Activated T-helper 2 cell treated with anti-CD3 and anti-CD28 coated beads, Interferon-gamma antibody, Interleukin-2, Interleukin-4, amounts not matched to agents 10 μg/mL and 5 μg/mL and 100 μg/mL, durations not matched to agents 14 hours and 24 hours and 36 hours (primary cell): ENCODE measurements at regions not wholly inside any gene's neighbourhood (a gene's known extent, or its start where the extent isn't known, plus 50 kb on each side); places are given as distances from the start of the nearest gene placed in this dataset.
"Not testable (repeated sequence)": the region's sequence is repeated elsewhere in the genome, so short reads cannot be mapped to it uniquely, and the experiment has no call there.

Experiments used
- DNase-seq: peaks from one replicate; pipeline ENCODE4 v3.0.0; 2021; ENCODE audit warnings: low spot score
- H3K27ac Mint-ChIP-seq: one replicate; pipeline ENCODE4 v1.8.0; 2021; ENCODE audit warnings: mixed read lengths
- H3K27me3 Mint-ChIP-seq: one replicate; pipeline ENCODE4 v1.8.0; 2021; ENCODE audit warnings: low read depth, mixed read lengths
- H3K36me3 Mint-ChIP-seq: one replicate; pipeline ENCODE4 v1.8.0; 2021; ENCODE audit warnings: low read depth, mixed read lengths
- H3K4me1 Mint-ChIP-seq: one replicate; pipeline ENCODE4 v1.8.0; 2021; ENCODE audit warnings: low read depth, mixed read lengths
- H3K4me3 Mint-ChIP-seq: one replicate; pipeline ENCODE4 v1.8.0; 2021; ENCODE audit warnings: low read depth, mild to moderate bottlenecking, moderate library complexity, mixed read lengths
- H3K9me3 Mint-ChIP-seq: one replicate; pipeline ENCODE4 v1.8.0; 2021; ENCODE audit warnings: mixed read lengths
- intact Hi-C: fragments of 100-400 bp; cut with micrococcal nuclease; formaldehyde crosslinking; loops from one replicate; pipeline ENCODE4 v1.15.1; 2023

- DNase-seq, H3K9me3 Mint-ChIP-seq, intact Hi-C loops, H3K27me3 Mint-ChIP-seq, H3K4me3 Mint-ChIP-seq, H3K27ac Mint-ChIP-seq, H3K36me3 Mint-ChIP-seq, H3K4me1 Mint-ChIP-seq: not testable (repeated sequence)
Measured at GRCh38 chr5:21495235-21495634, 1357.9 kb downstream of the CDH12 start.

GRCh38 chr5:21494033-21494432 is 1359.1 kb downstream of the CDH12 start:
- H3K9me3 Mint-ChIP-seq, H3K4me3 Mint-ChIP-seq, H3K27me3 Mint-ChIP-seq, DNase-seq, H3K27ac Mint-ChIP-seq, H3K4me1 Mint-ChIP-seq, intact Hi-C loops, H3K36me3 Mint-ChIP-seq: not testable (repeated sequence)

GRCh38 chr5:21491182-21491581 is 1362.0 kb downstream of the CDH12 start:
- H3K9me3 Mint-ChIP-seq, H3K27me3 Mint-ChIP-seq, H3K27ac Mint-ChIP-seq, H3K4me1 Mint-ChIP-seq, intact Hi-C loops, H3K4me3 Mint-ChIP-seq, DNase-seq, H3K36me3 Mint-ChIP-seq: not testable (repeated sequence)

- DNase-seq = not testable (repeated sequence)
Measured at GRCh38 chr5:21488828-21489227, 1364.3 kb downstream of the CDH12 start.

GRCh38 chr5:21485458-21486000 is 1367.6 kb downstream of the CDH12 start:
- H3K36me3 Mint-ChIP-seq, H3K27ac Mint-ChIP-seq, intact Hi-C loops, DNase-seq, H3K9me3 Mint-ChIP-seq, H3K4me1 Mint-ChIP-seq, H3K4me3 Mint-ChIP-seq, H3K27me3 Mint-ChIP-seq: not testable (repeated sequence)

More at GRCh38 chr5:21488828-21489227, 1364.3 kb downstream of the CDH12 start:
- intact Hi-C loops, H3K4me3 Mint-ChIP-seq, H3K27ac Mint-ChIP-seq, H3K4me1 Mint-ChIP-seq, H3K36me3 Mint-ChIP-seq, H3K9me3 Mint-ChIP-seq, H3K27me3 Mint-ChIP-seq: not testable (repeated sequence)

GRCh38 chr5:21484498-21484889 is 1368.7 kb downstream of the CDH12 start:
- H3K4me3 Mint-ChIP-seq, H3K36me3 Mint-ChIP-seq, H3K4me1 Mint-ChIP-seq, H3K9me3 Mint-ChIP-seq, H3K27me3 Mint-ChIP-seq, DNase-seq, H3K27ac Mint-ChIP-seq, intact Hi-C loops: not testable (repeated sequence)

- H3K4me1 Mint-ChIP-seq, intact Hi-C loops, H3K27me3 Mint-ChIP-seq, H3K9me3 Mint-ChIP-seq, H3K4me3 Mint-ChIP-seq, H3K36me3 Mint-ChIP-seq, H3K27ac Mint-ChIP-seq, DNase-seq: not testable (repeated sequence)
Measured at GRCh38 chr5:21483790-21484497, 1369.2 kb downstream of the CDH12 start.

GRCh38 chr5:21482983-21483650 is 1370.0 kb downstream of the CDH12 start:
- DNase-seq, H3K27ac Mint-ChIP-seq, H3K36me3 Mint-ChIP-seq, H3K9me3 Mint-ChIP-seq, H3K27me3 Mint-ChIP-seq, H3K4me3 Mint-ChIP-seq, intact Hi-C loops, H3K4me1 Mint-ChIP-seq: not testable (repeated sequence)

GRCh38 chr5:21482522-21482921 is 1370.6 kb downstream of the CDH12 start:
- H3K4me1 Mint-ChIP-seq, H3K27me3 Mint-ChIP-seq, H3K27ac Mint-ChIP-seq, DNase-seq, H3K36me3 Mint-ChIP-seq, H3K4me3 Mint-ChIP-seq, intact Hi-C loops, H3K9me3 Mint-ChIP-seq: not testable (repeated sequence)

GRCh38 chr5:21481320-21482270 is 1371.5 kb downstream of the CDH12 start:
- not testable (repeated sequence) for H3K9me3 Mint-ChIP-seq, H3K27me3 Mint-ChIP-seq

GRCh38 chr5:21480054-21480453 is 1373.1 kb downstream of the CDH12 start:
- H3K27ac Mint-ChIP-seq, H3K36me3 Mint-ChIP-seq, H3K9me3 Mint-ChIP-seq, H3K27me3 Mint-ChIP-seq, DNase-seq, intact Hi-C loops, H3K4me3 Mint-ChIP-seq, H3K4me1 Mint-ChIP-seq: not testable (repeated sequence)

More at GRCh38 chr5:21481320-21482270, 1371.5 kb downstream of the CDH12 start:
- H3K4me1 Mint-ChIP-seq, DNase-seq, H3K27ac Mint-ChIP-seq, intact Hi-C loops, H3K36me3 Mint-ChIP-seq, H3K4me3 Mint-ChIP-seq: not testable (repeated sequence)

GRCh38 chr5:21473981-21474380 is 1379.2 kb downstream of the CDH12 start:
- H3K4me3 Mint-ChIP-seq, H3K27ac Mint-ChIP-seq, H3K4me1 Mint-ChIP-seq, H3K27me3 Mint-ChIP-seq, intact Hi-C loops, H3K9me3 Mint-ChIP-seq, DNase-seq: not testable (repeated sequence)
- peaks cover 19% of the 10 kb centered on the region for H3K36me3 Mint-ChIP-seq
